HCT116 (cell line): ENCODE measurements at regions not wholly inside any gene's neighbourhood (a gene's known extent, or its start where the extent isn't known, plus 50 kb on each side); places are given as distances from the start of the nearest gene placed in this dataset.

Source experiments
- ATAC-seq: fragments of 200-7000 bp; cut with Tn5 transposase; 2 replicates; pipeline ENCODE4 v1.9.1; 2020; ENCODE audit warnings: mild to moderate bottlenecking, moderate library complexity
- BruUV-seq: library from RNA; stranded (reverse); fragments of 400-500 nt; replicated peaks from 2 replicates; lab custom pipeline; 2021; lab: Mats Ljungman, UMichigan
- CTCF ChIA-PET: fragments of 300-600 bp; sonication (Branson Sonifier 250); formaldehyde crosslinking; loops from one replicate; lab custom pipeline; 2021; ENCODE audit warnings: antibody characterized with exemption; lab: Charles Lee
- POLR2A ChIA-PET: fragments of 300-600, 350-600 bp; sonication (Branson Sonifier 250); formaldehyde crosslinking; loops from one replicate; lab custom pipeline; 2021; ENCODE audit warnings: antibody characterized with exemption; lab: Charles Lee
- RAD21 ChIA-PET, 2 experiments: fragments of 300-600 bp; sonication (Branson Sonifier 250); formaldehyde crosslinking; loops; one replicate each; lab custom pipeline; 2023; ENCODE audit warnings: low total read pairs in 2 of 2; ENCODE audit not compliant: uncharacterized antibody in 2 of 2, unreplicated experiment in 2 of 2, low non-redundant PET in 1 of 2; lab: Charles Lee
- DNase-seq: peaks from one replicate; pipeline ENCODE4 v3.0.0-alpha.2; 2010; ENCODE audit warnings: low read depth, low spot score
- H2AFZ ChIP-seq: fragments of 200-600 bp; shearing (Covaris generic), sonication (generic); 2 replicates; pipeline ENCODE4 v1.6.1; 2017; ENCODE audit warnings: low read depth, mixed run types, mixed read lengths, antibody characterized with exemption, low read length; ENCODE audit not compliant: poor library complexity, severe bottlenecking
- H3K27ac ChIP-seq: 2 replicates; pipeline ENCODE4 v1.5.1; 2012; ENCODE audit warnings: low read depth, low read length
- H3K27me3 ChIP-seq: fragments of 200-600 bp; sonication (generic); 2 replicates; pipeline ENCODE4 v1.6.1; 2016; ENCODE audit warnings: mixed run types, low read length, mixed read lengths; ENCODE audit not compliant: insufficient read depth
- H3K36me3 ChIP-seq, 2 experiments: fragments of 200-500 bp in 1 of 2; fragments of 200-600 bp in 1 of 2; sonication (Bioruptor generic) in 1 of 2; sonication (generic) in 1 of 2; 2 replicates each; pipeline versions ENCODE4 v1.5.1 to v1.6.1; 2014 to 2016; ENCODE audit warnings: low read length in 2 of 2, inconsistent platforms in 1 of 2, mixed read lengths in 1 of 2, mixed run types in 1 of 2; ENCODE audit not compliant: insufficient read depth in 2 of 2, control insufficient read depth in 1 of 2
- H3K4me1 ChIP-seq, 2 experiments: fragments of 200-600 bp in 1 of 2; sonication (generic) in 1 of 2; 2 replicates each; pipeline versions ENCODE4 v1.5.1 to v1.6.1; 2012 to 2017; ENCODE audit warnings: low read length in 2 of 2, inconsistent platforms in 1 of 2, mild to moderate bottlenecking in 1 of 2, mixed read lengths in 1 of 2, mixed run types in 1 of 2, moderate library complexity in 1 of 2; ENCODE audit not compliant: insufficient read depth in 2 of 2, control insufficient read depth in 1 of 2
- H3K4me2 ChIP-seq: fragments of 200-600 bp; sonication (generic); 2 replicates; pipeline ENCODE4 v1.6.1; 2017; ENCODE audit warnings: mixed run types, low read length, mixed read lengths
- H3K4me3 ChIP-seq, 2 experiments: fragments of 200-600 bp in 1 of 2; sonication (generic) in 1 of 2; replicated peaks in 1 of 2; 2 replicates each; pipeline ENCODE4 v1.5.1; 2011 to 2016; ENCODE audit warnings: low read length in 2 of 2, control low read depth in 1 of 2, low read depth in 1 of 2, mild to moderate bottlenecking in 1 of 2, mixed read lengths in 1 of 2, mixed run types in 1 of 2
- H3K79me2 ChIP-seq: fragments of 200-600 bp; sonication (generic); 2 replicates; pipeline ENCODE4 v1.6.1; 2017; ENCODE audit warnings: mild to moderate bottlenecking, mixed run types, low read length, moderate library complexity, mixed read lengths; ENCODE audit not compliant: insufficient read depth
- H3K9ac ChIP-seq: fragments of 200-600 bp; sonication (generic); 2 replicates; pipeline ENCODE4 v1.6.1; 2016; ENCODE audit warnings: low read length, mixed read lengths
- H3K9me2 ChIP-seq: fragments of 200-600 bp; sonication (generic), shearing (Covaris generic); 2 replicates; pipeline ENCODE4 v1.6.1; 2017; ENCODE audit warnings: mixed run types, mild to moderate bottlenecking, moderate library complexity; ENCODE audit not compliant: insufficient read depth
- H3K9me3 ChIP-seq, 2 experiments: fragments of 200-500 bp in 1 of 2; fragments of 200-600 bp in 1 of 2; sonication (Bioruptor generic) in 1 of 2; sonication (generic) in 1 of 2; 2 replicates each; pipeline ENCODE4 v1.6.1; 2014 to 2017; ENCODE audit warnings: low read length in 2 of 2, mixed read lengths in 2 of 2, inconsistent platforms in 1 of 2, low read depth in 1 of 2, mild to moderate bottlenecking in 1 of 2, mixed run types in 1 of 2, moderate library complexity in 1 of 2; ENCODE audit not compliant: control insufficient read depth in 1 of 2, insufficient read depth in 1 of 2
- H4K20me1 ChIP-seq: fragments of 200-600 bp; sonication (generic), shearing (Covaris generic); 2 replicates; pipeline ENCODE4 v1.6.1; 2017; ENCODE audit warnings: mixed run types, mild to moderate bottlenecking, moderate library complexity; ENCODE audit not compliant: insufficient read depth
- ATF3 ChIP-seq: IDR thresholded peaks from 2 replicates; pipeline ENCODE4 v1.6.1; 2012
- EZH2 ChIP-seq: fragments of 200-600 bp; sonication (generic); IDR thresholded peaks from 2 replicates; pipeline ENCODE4 v1.6.1; 2017; ENCODE audit warnings: antibody characterized with exemption, mixed run types
- JUND ChIP-seq: IDR thresholded peaks from 2 replicates; pipeline ENCODE4 v1.6.1; 2012
- MAX ChIP-seq: IDR thresholded peaks from 2 replicates; pipeline ENCODE4 v1.6.1; 2012
- REST ChIP-seq: IDR thresholded peaks from 2 replicates; pipeline ENCODE4 v1.6.1; 2012; ENCODE audit warnings: low read depth
- SIN3A ChIP-seq: IDR thresholded peaks from 2 replicates; pipeline ENCODE4 v1.6.1; 2012; ENCODE audit warnings: low read depth
- SP1 ChIP-seq: IDR thresholded peaks from 2 replicates; pipeline ENCODE4 v1.6.1; 2012; ENCODE audit warnings: low read depth
- SRF ChIP-seq: IDR thresholded peaks from 2 replicates; pipeline ENCODE4 v1.6.1; 2012; ENCODE audit warnings: low read depth
- ZBTB33 ChIP-seq: IDR thresholded peaks from 2 replicates; pipeline ENCODE4 v1.6.1; 2011; ENCODE audit warnings: mild to moderate bottlenecking, low read length, moderate library complexity; ENCODE audit not compliant: insufficient replicate concordance; ENCODE audit errors: extremely low read depth
- intact Hi-C: fragments of 100-400 bp; cut with micrococcal nuclease; formaldehyde crosslinking; loops from 2 replicates; pipeline ENCODE4 v1.10.0; 2022

GRCh38 chrX:113759422-113759821 is 824.5 kb upstream of the HTR2C start:
- no peak for ATAC-seq
- H2AFZ ChIP-seq: no peak overlapping the region
- no peak overlapping the region for H3K4me2 ChIP-seq
- no peaks in the 10 kb centered on the region for H3K9me2 ChIP-seq
- H3K27me3 ChIP-seq: no peaks in the 10 kb centered on the region
- no peaks in the 10 kb centered on the region for H3K4me1 ChIP-seq
- ChIA-PET CTCF (no interaction called here), RAD21 (no interaction called here), POLR2A (no interaction called here)
- TF ChIP-seq JUND: no peak
- TF ChIP-seq SP1: no peak
- no peak for TF ChIP-seq SRF
- TF ChIP-seq ZBTB33: no peak
- no peak for TF ChIP-seq SIN3A
- no peak for TF ChIP-seq REST
- no peak for TF ChIP-seq MAX
- TF ChIP-seq EZH2: no peak
- no peak for TF ChIP-seq ATF3
- no peaks in the 10 kb centered on the region for H4K20me1 ChIP-seq
- H3K9me3 ChIP-seq: no peaks in the 10 kb centered on the region
- no peak overlapping the region for H3K9ac ChIP-seq
- H3K4me3 ChIP-seq: no peak overlapping the region
- no peaks in the 10 kb centered on the region for H3K36me3 ChIP-seq
- intact Hi-C loops: no loop called here
- no peaks in the 10 kb centered on the region for H3K79me2 ChIP-seq
- DNase-seq: no peak
- BruUV-seq: no TSS peak
- H3K27ac ChIP-seq: no peak overlapping the region
